Trophoblast cell (in vitro differentiated cells and primary cell): ENCODE measurements at regions not wholly inside any gene's neighbourhood (a gene's known extent, or its start where the extent isn't known, plus 50 kb on each side); places are given as distances from the start of the nearest gene placed in this dataset.

Experiments
- DNase-seq, 2 donors: peaks; one replicate each; pipeline ENCODE4 v3.0.0-alpha.2; 2016
- H2AFZ ChIP-seq: 2 replicates; pipeline ENCODE4 v1.6.1; 2013; ENCODE audit warnings: low read length, moderate library complexity, mild to moderate bottlenecking; ENCODE audit not compliant: insufficient read depth, poor library complexity
- H2AK5ac ChIP-seq: 2 replicates; pipeline ENCODE4 v1.6.1; 2013; ENCODE audit warnings: mild to moderate bottlenecking, low read length
- H2BK120ac ChIP-seq: 2 replicates; pipeline ENCODE4 v1.6.1; 2013; ENCODE audit warnings: low read length, mild to moderate bottlenecking, moderate library complexity; ENCODE audit not compliant: insufficient read depth, poor library complexity
- H2BK12ac ChIP-seq: 2 replicates; pipeline ENCODE4 v1.6.1; 2013; ENCODE audit warnings: mild to moderate bottlenecking, low read length, moderate library complexity
- H2BK5ac ChIP-seq: 2 replicates; pipeline ENCODE4 v1.6.1; 2013; ENCODE audit warnings: low read length, low read depth, moderate library complexity, mild to moderate bottlenecking; ENCODE audit not compliant: poor library complexity
- H3K14ac ChIP-seq: 2 replicates; pipeline ENCODE4 v1.6.1; 2013; ENCODE audit warnings: mild to moderate bottlenecking, low read length
- H3K18ac ChIP-seq: 2 replicates; pipeline ENCODE4 v1.6.1; 2013; ENCODE audit warnings: mild to moderate bottlenecking, low read length
- H3K23ac ChIP-seq: 2 replicates; pipeline ENCODE4 v1.6.1; 2013; ENCODE audit warnings: low read length
- H3K27ac ChIP-seq: 2 replicates; pipeline ENCODE4 v1.5.1; 2013; ENCODE audit warnings: low read depth, mild to moderate bottlenecking, inconsistent platforms, low read length, moderate library complexity
- H3K27me3 ChIP-seq: 2 replicates; pipeline ENCODE4 v1.6.1; 2013; ENCODE audit warnings: inconsistent platforms, mild to moderate bottlenecking, low read length, moderate library complexity; ENCODE audit not compliant: insufficient read depth
- H3K36me3 ChIP-seq, 2 experiments: 1 replicate in 1 of 2; 2 replicates in 1 of 2; pipeline ENCODE4 v1.6.1; 2013; ENCODE audit warnings: low read length in 2 of 2, mild to moderate bottlenecking in 2 of 2, moderate library complexity in 1 of 2; ENCODE audit not compliant: insufficient read depth in 2 of 2, control insufficient read depth in 1 of 2
- H3K4ac ChIP-seq: 2 replicates; pipeline ENCODE4 v1.6.1; 2013; ENCODE audit warnings: low read depth, mild to moderate bottlenecking, low read length, moderate library complexity
- H3K4me1 ChIP-seq, 2 experiments: 1 replicate in 1 of 2; 2 replicates in 1 of 2; pipeline ENCODE4 v1.6.1; 2013; ENCODE audit warnings: low read length in 2 of 2, mild to moderate bottlenecking in 2 of 2, moderate library complexity in 1 of 2; ENCODE audit not compliant: insufficient read depth in 2 of 2, control insufficient read depth in 1 of 2
- H3K4me2 ChIP-seq: 2 replicates; pipeline ENCODE4 v1.6.1; 2013; ENCODE audit warnings: inconsistent platforms, mild to moderate bottlenecking, low read length, moderate library complexity
- H3K4me3 ChIP-seq: 2 replicates; pipeline ENCODE4 v1.5.1; 2013; ENCODE audit warnings: mild to moderate bottlenecking, low read depth, low read length, inconsistent platforms
- H3K79me1 ChIP-seq: one replicate; pipeline ENCODE4 v1.6.1; 2013; ENCODE audit warnings: low read length
- H3K79me2 ChIP-seq: 2 replicates; pipeline ENCODE4 v1.6.1; 2013; ENCODE audit warnings: low read length, mild to moderate bottlenecking; ENCODE audit not compliant: control insufficient read depth, insufficient read depth, poor library complexity
- H3K9ac ChIP-seq: 2 replicates; pipeline ENCODE4 v1.6.1; 2013; ENCODE audit warnings: mild to moderate bottlenecking, low read length
- H3K9me3 ChIP-seq: 2 replicates; pipeline ENCODE4 v1.6.1; 2013; ENCODE audit warnings: low read depth, mild to moderate bottlenecking, control low read depth, inconsistent platforms, low read length; ENCODE audit not compliant: insufficient read depth
- H4K12ac ChIP-seq: 2 replicates; pipeline ENCODE4 v1.6.1; 2013; ENCODE audit warnings: low read depth, mild to moderate bottlenecking, low read length, moderate library complexity
- H4K8ac ChIP-seq: 2 replicates; pipeline ENCODE4 v1.6.1; 2013; ENCODE audit warnings: low read depth, mild to moderate bottlenecking, low read length, moderate library complexity
- H4K91ac ChIP-seq: one replicate; pipeline ENCODE4 v1.6.1; 2013; ENCODE audit warnings: low read depth, mild to moderate bottlenecking, low read length, moderate library complexity
- WGBS: extraction: QIAGEN DNeasy Blood & Tissue Kit; methylation state at CpG from one replicate; pipeline ENCODE4 v1.1.7; 2013; ENCODE audit warnings: missing lambda C conversion rate; ENCODE audit not compliant: insufficient read length, insufficient coverage; ENCODE audit errors: extremely low coverage; 5-methylcytosine and 5-hydroxymethylcytosine counted together

- no CpG with 5 or more reads among the region's 16 CpGs for WGBS
- H2AK5ac ChIP-seq = no peak overlapping the region
- H4K91ac ChIP-seq = peak overlapping the region; percentile 64
- H3K9me3 ChIP-seq = no peaks in the 10 kb centered on the region
- no peak overlapping the region for H4K8ac ChIP-seq
- H3K4me1 ChIP-seq = peaks cover 47 to 54% of the 10 kb centered on the region in 2 experiments
- peak overlapping the region; percentile 81 for H3K27ac ChIP-seq
- peaks cover 12% of the 10 kb centered on the region for H3K79me2 ChIP-seq
- no peaks in the 10 kb centered on the region for H3K36me3 ChIP-seq
- H4K12ac ChIP-seq = no peak overlapping the region
- H3K9ac ChIP-seq = peak overlapping the region; percentile 18
- H3K18ac ChIP-seq = no peak overlapping the region
- H3K4me3 ChIP-seq = peak overlapping the region; percentile 38
- H3K14ac ChIP-seq = no peak overlapping the region
- H2BK5ac ChIP-seq = peak overlapping the region; percentile 65
- H2AFZ ChIP-seq = no peak overlapping the region
- peaks cover 40% of the 10 kb centered on the region for H3K79me1 ChIP-seq
- peak overlapping the region; percentile 17 for H2BK12ac ChIP-seq
- H2BK120ac ChIP-seq = peak overlapping the region; percentile 93
- DNase-seq = peak; percentile 60 to 72
- peak overlapping the region; percentile 60 for H3K4me2 ChIP-seq
- no peak overlapping the region for H3K4ac ChIP-seq
- no peaks in the 10 kb centered on the region for H3K27me3 ChIP-seq
- no peak overlapping the region for H3K23ac ChIP-seq
Measured at GRCh38 chr9:110125207-110125751, 82.7 kb downstream of the C9orf152 start.

- Histone ChIP-seq H4K91ac (peak overlapping the region; percentile 64), H3K79me2 (peaks cover 12% of the 10 kb centered on the region), H3K9me3 (no peaks in the 10 kb centered on the region), H3K4me2 (peak overlapping the region; percentile 60), H3K14ac (peak overlapping the region; percentile 41), H3K23ac (no peak overlapping the region), H4K12ac (peak overlapping the region; percentile 3), H3K36me3 (no peaks in the 10 kb centered on the region), H3K27ac (peak overlapping the region; percentile 80), H4K8ac (peak overlapping the region; percentile 24), H3K18ac (peak overlapping the region; percentile 83), H3K27me3 (no peaks in the 10 kb centered on the region), H2BK12ac (peak overlapping the region; percentile 89), H2BK5ac (peak overlapping the region; percentile 51), H3K9ac (peak overlapping the region; percentile 18), H2AK5ac (peak overlapping the region; percentile 31), H2BK120ac (peak overlapping the region; percentile 93), H3K79me1 (peaks cover 40% of the 10 kb centered on the region), H3K4me3 (peak overlapping the region; percentile 38), H3K4me1 (peaks cover 49 to 59% of the 10 kb centered on the region in 2 experiments), H3K4ac (peak overlapping the region; percentile 71), H2AFZ (no peak overlapping the region)
- no CpG with 5 or more reads among the region's 8 CpGs for WGBS
- no peak for DNase-seq
Measured at GRCh38 chr9:110125763-110126351, 82.1 kb downstream of the C9orf152 start.

GRCh38 chr9:110126499-110126941 lies 81.4 kb downstream of the C9orf152 start:
- no peak overlapping the region for H2AFZ ChIP-seq
- H2BK12ac ChIP-seq = peak overlapping the region; percentile 89
- peak overlapping the region; percentile 49 for H4K12ac ChIP-seq
- peak overlapping the region; percentile 35 for H3K14ac ChIP-seq
- no peak overlapping the region for H3K4me3 ChIP-seq
- no peak overlapping the region for H3K9ac ChIP-seq
- peaks cover 49 to 59% of the 10 kb centered on the region in 2 experiments for H3K4me1 ChIP-seq
- WGBS = no CpG with 5 or more reads among the region's 7 CpGs
- H4K91ac ChIP-seq = peak overlapping the region; percentile 78
- peak overlapping the region; percentile 39 for H2AK5ac ChIP-seq
- H3K36me3 ChIP-seq = no peaks in the 10 kb centered on the region
- H3K27me3 ChIP-seq = no peaks in the 10 kb centered on the region
- H3K79me2 ChIP-seq = peaks cover 12% of the 10 kb centered on the region
- peak overlapping the region; percentile 93 for H2BK120ac ChIP-seq
- peak overlapping the region; percentile 86 for H2BK5ac ChIP-seq
- no peak for DNase-seq
- no peaks in the 10 kb centered on the region for H3K9me3 ChIP-seq
- H4K8ac ChIP-seq = peak overlapping the region; percentile 70
- peak overlapping the region; percentile 80 for H3K27ac ChIP-seq
- no peak overlapping the region for H3K18ac ChIP-seq
- peaks cover 38% of the 10 kb centered on the region for H3K79me1 ChIP-seq
- peak overlapping the region; percentile 82 for H3K4ac ChIP-seq
- peak overlapping the region; percentile 60 for H3K4me2 ChIP-seq
- H3K23ac ChIP-seq = no peak overlapping the region

GRCh38 chr9:110126986-110127864 lies 80.7 kb downstream of the C9orf152 start:
- Histone ChIP-seq H3K9ac (no peak overlapping the region), H3K4ac (peak overlapping the region; percentile 75), H2AK5ac (peak overlapping the region; percentile 40), H2BK5ac (peak overlapping the region; percentile 86), H3K4me2 (peak overlapping the region; percentile 60), H3K27me3 (no peaks in the 10 kb centered on the region), H4K12ac (peak overlapping the region; percentile 49), H3K4me1 (peaks cover 53 to 59% of the 10 kb centered on the region in 2 experiments), H3K27ac (peak overlapping the region; percentile 80), H2BK120ac (peak overlapping the region; percentile 56), H3K36me3 (no peaks in the 10 kb centered on the region), H3K79me2 (peaks cover 12% of the 10 kb centered on the region), H3K9me3 (no peaks in the 10 kb centered on the region), H4K8ac (peak overlapping the region; percentile 70), H2BK12ac (peak overlapping the region; percentile 89), H3K79me1 (peaks cover 38% of the 10 kb centered on the region), H4K91ac (peak overlapping the region; percentile 78), H3K23ac (no peak overlapping the region), H3K18ac (peak overlapping the region; percentile 81), H2AFZ (peak overlapping the region; percentile 38), H3K14ac (peak overlapping the region; percentile 68), H3K4me3 (no peak overlapping the region)
- DNase-seq = peak; percentile 33 to 35
- no CpG with 5 or more reads among the region's 23 CpGs for WGBS
